GM12865 (cell line): ENCODE measurements at regions not wholly inside any gene's neighbourhood (a gene's known extent, or its start where the extent isn't known, plus 50 kb on each side); places are given as distances from the start of the nearest gene placed in this dataset.

Source experiments
- DNase-seq: peaks from one replicate; pipeline ENCODE4 v3.0.0; 2010; ENCODE audit warnings: low read depth
- H3K4me3 ChIP-seq: 2 replicates; pipeline ENCODE4 v1.5.1; 2011; ENCODE audit warnings: mild to moderate bottlenecking, low read depth, low read length, control low read depth
- TF ChIP-seq, protein P1 (sequence below): IDR thresholded peaks from 2 replicates; pipeline ENCODE4 v1.5.1; 2011; ENCODE audit warnings: low read length, control low read depth, low read depth, inconsistent platforms; ENCODE audit not compliant: insufficient read depth; ENCODE audit errors: missing control alignments

DNA sequence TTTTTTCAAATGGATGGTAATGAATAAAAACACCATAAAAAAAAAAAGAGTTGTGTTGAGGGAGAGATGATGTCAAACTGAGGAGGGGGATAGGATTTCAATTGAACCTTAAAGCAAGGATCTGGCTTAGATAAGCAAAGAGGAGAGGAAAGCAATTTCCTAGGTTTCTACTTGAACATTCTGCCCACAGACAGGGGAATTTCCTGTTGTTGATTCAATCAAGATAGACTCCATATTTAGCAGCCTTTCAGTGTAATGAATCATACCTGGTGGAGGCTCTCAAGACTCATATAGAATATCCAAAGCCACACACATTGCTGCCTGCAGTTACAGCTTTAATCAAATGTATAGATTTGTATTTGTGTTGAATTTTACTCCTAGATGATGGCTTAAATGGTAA lies 294.4 kb upstream of the PIK3C3 start:
- no peak for DNase-seq

DNA sequence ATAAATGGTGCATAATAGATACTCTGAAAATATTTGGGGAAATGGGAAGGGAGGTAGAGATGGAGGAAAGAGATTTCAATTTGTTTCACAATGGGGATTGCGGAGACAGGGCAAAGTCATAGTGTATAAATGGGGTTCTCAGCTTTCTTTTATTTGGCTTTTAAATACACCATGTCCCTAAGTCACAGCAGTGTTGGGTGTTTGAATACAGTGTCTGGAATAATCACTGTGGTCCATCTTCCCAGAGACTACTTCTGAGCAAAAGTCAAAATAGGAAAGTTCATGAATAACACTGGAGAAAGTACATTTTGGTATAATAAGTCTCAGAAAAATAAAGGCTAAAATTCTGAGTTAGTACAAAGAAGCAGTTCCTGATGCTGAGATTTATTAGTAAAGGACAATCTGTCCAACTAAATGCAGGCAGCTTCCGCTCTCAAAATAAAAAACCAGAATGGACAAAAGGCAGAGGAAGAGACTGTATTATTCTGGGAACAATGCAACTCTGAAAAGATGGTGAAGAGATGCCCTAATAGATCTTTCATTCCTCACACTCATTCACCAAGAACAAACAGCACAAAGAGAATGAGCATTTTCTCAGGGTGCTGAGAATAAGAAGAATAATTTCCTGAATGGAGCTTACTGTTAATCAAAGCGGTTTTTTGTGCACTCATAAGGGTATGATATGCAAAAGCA lies 295.4 kb upstream of the PIK3C3 start:
- TF ChIP-seq, protein P1, sequence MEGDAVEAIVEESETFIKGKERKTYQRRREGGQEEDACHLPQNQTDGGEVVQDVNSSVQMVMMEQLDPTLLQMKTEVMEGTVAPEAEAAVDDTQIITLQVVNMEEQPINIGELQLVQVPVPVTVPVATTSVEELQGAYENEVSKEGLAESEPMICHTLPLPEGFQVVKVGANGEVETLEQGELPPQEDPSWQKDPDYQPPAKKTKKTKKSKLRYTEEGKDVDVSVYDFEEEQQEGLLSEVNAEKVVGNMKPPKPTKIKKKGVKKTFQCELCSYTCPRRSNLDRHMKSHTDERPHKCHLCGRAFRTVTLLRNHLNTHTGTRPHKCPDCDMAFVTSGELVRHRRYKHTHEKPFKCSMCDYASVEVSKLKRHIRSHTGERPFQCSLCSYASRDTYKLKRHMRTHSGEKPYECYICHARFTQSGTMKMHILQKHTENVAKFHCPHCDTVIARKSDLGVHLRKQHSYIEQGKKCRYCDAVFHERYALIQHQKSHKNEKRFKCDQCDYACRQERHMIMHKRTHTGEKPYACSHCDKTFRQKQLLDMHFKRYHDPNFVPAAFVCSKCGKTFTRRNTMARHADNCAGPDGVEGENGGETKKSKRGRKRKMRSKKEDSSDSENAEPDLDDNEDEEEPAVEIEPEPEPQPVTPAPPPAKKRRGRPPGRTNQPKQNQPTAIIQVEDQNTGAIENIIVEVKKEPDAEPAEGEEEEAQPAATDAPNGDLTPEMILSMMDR = no peak
- DNase-seq = no peak
- no peak overlapping the region for H3K4me3 ChIP-seq

More for the DNA sequence above, 294.4 kb upstream of the PIK3C3 start:
- H3K4me3 ChIP-seq = no peak overlapping the region
- TF ChIP-seq, protein P1 = no peak

DNA sequence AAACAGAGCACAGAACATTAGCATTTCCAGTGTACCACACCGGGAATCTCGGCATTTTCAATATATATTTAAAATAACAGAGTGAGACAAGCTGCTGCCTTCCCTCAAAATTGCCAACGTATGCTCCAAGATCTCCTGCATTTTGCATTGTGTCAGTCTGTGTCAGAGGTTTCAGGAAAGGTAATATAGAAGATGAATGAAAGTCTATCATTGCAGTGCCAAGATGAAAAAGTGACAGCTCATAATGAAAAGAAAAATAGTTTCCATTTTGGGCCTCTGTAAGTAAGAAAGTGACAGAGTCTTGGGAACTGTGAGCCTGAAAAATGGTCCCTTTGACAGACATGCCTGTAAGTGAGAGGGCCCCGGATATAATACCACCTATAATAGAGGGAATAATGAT lies 297.8 kb upstream of the PIK3C3 start:
- no peak overlapping the region for H3K4me3 ChIP-seq
- DNase-seq = no peak
- TF ChIP-seq, protein P1 = no peak

DNA sequence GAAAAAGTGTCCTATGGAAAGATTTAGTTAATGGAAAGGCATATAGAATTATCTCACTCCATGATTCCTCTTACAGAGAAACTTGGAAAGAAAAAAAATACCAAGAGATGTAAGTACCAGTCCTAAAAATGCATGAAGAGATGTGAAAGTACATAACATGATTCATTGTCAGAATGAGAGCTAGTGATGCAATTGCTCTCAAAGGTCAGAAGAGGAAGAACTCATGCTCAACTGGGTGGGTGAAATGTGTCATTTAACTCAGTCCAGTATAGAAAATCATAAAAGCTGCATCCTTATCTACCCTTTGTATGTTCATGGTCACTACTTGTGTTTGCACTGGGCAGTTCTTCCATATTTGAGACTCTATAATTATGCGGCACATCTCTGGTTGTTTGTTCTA lies 300.0 kb upstream of the PIK3C3 start:
- no peak overlapping the region for H3K4me3 ChIP-seq
- TF ChIP-seq, protein P1 = no peak
- no peak for DNase-seq

DNA sequence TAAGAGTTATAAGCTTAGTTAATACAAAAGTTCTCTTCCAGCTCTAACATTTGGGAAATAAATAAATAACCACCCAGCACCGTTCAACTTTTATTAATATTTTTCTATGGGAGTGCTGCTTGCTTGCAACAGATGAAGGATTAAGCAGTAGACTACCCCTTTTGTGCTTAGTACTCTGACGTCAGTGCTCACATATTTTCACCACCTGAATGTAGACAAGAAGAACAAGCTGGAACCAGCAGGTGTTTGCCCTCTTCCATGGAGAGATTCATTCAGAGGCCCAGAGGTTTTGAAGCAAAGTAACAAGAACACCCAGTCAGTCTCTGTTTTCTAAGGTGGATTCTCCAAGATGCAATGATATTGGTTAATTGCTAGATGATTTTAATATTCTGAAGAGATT lies 307.1 kb upstream of the PIK3C3 start:
- TF ChIP-seq, protein P1 = no peak
- DNase-seq = no peak

DNA sequence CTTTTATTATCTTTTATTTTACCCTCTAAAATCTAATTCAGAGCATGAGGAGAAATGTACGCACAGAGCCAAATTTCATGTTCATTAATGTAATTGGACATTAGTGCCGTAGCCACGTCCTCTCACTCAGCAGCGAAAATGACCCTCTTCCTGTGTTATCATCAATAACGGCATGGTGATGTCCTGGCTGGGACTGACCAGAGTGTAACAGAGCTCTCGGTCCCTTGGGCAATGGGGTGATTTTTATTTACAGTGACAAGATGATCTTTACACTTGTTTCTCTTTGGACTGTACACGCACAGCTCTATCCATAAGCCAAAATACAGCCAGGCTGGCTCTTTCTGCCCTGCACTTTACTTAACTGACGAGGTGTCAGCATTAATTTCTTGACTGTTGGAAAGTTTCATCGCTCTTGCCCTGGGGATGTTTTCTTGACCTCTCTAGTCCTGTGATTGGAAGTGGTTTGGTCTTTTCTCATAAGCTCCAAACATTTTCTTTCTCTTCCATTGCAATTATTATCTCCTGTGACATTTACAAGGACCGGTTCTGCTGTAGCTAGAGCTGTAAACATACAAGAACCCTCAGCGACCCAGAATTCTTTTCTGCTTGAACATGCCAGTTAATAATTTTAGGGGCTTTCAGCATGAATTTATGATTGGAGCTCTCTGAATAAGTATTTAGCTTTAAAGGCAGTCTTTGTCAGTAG lies 308.0 kb upstream of the PIK3C3 start:
- no peak overlapping the region for H3K4me3 ChIP-seq
- TF ChIP-seq, protein P1 = no peak
- DNase-seq = no peak

More for the DNA sequence above, 307.1 kb upstream of the PIK3C3 start:
- no peak overlapping the region for H3K4me3 ChIP-seq
